ENCODE measurements at regions not wholly inside any gene's neighbourhood (a gene's known extent, or its start where the extent isn't known, plus 50 kb on each side); places are given as distances from the start of the nearest gene placed in this dataset.

- H4K8ac ChIP-seq (replicated peaks; ENCODE audit: insufficient read length, low read depth, low read length), result no peak overlapping the region
- no peak overlapping the region for H2BK120ac ChIP-seq (ENCODE audit: low read depth, low read length, poor library complexity, severe bottlenecking)
- Mint-ChIP-seq H3K27ac (no peak overlapping the region), H3K4me3 (no peak overlapping the region), H3K4me1 (peaks cover 0 to 9% of the 10 kb centered on the region in 2 experiments; a peak in 2 of 4 replicates), H3K36me3 (ENCODE audit: insufficient read depth in 1 of 3, low read depth in 3 of 3) (no peaks in the 10 kb centered on the region), H3K9me3 (no peaks in the 10 kb centered on the region), H3K27me3 (ENCODE audit: low read depth) (no peaks in the 10 kb centered on the region; the same call in 1 of the 2 replicates)
- no peak overlapping the region for H3K23ac ChIP-seq (ENCODE audit: insufficient read length, low read depth, low read length)
- no peak overlapping the region for H3K4ac ChIP-seq (ENCODE audit: low read depth, low read length)
- no peaks in the 10 kb centered on the region for H4K20me1 ChIP-seq (ENCODE audit: control insufficient read depth, insufficient read depth, insufficient read length)
- no peaks in the 10 kb centered on the region for H3K79me2 ChIP-seq (ENCODE audit: insufficient read depth, low read length)
- H3K79me1 ChIP-seq (ENCODE audit: insufficient read depth, low read depth, low read length, poor library complexity, severe bottlenecking), result no peaks in the 10 kb centered on the region
- H3K14ac ChIP-seq (ENCODE audit: insufficient read depth, low read length), result no peak overlapping the region
- no peak overlapping the region for H4K91ac ChIP-seq (ENCODE audit: insufficient read length, low read depth, low read length)
- H2AFZ ChIP-seq (ENCODE audit: low read length), result no peak overlapping the region
- H3T11ph ChIP-seq (ENCODE audit: low read length), result no peak overlapping the region
- H3K23me2 ChIP-seq (ENCODE audit: insufficient read length, low read depth, low read length, poor library complexity, severe bottlenecking), result no peaks in the 10 kb centered on the region
- no peak overlapping the region for H4K5ac ChIP-seq (ENCODE audit: insufficient read length, low read depth, low read length)
- WGBS (ENCODE audit: extremely low coverage, insufficient read length, low lambda C conversion rate), result no CpG with 5 or more reads among the region's 2 CpGs
- no peak overlapping the region for H3K27ac ChIP-seq (ENCODE audit: insufficient read length, low read depth, low read length)
- H3K4me2 ChIP-seq (ENCODE audit: insufficient read depth, insufficient read length, low read length), result no peak overlapping the region
- H3K4me1 ChIP-seq (ENCODE audit: insufficient read depth, low read length), result no peaks in the 10 kb centered on the region; the same call in 1 of the 2 replicates
- H2BK5ac ChIP-seq (ENCODE audit: insufficient read length, low read length), result no peak overlapping the region
- H3K9me3 ChIP-seq (ENCODE audit: control insufficient read depth, low read depth, low read length), result no peaks in the 10 kb centered on the region
- H2BK20ac ChIP-seq (ENCODE audit: low read depth, low read length, poor library complexity, severe bottlenecking), result no peak overlapping the region
- TF ChIP-seq, protein P1, sequence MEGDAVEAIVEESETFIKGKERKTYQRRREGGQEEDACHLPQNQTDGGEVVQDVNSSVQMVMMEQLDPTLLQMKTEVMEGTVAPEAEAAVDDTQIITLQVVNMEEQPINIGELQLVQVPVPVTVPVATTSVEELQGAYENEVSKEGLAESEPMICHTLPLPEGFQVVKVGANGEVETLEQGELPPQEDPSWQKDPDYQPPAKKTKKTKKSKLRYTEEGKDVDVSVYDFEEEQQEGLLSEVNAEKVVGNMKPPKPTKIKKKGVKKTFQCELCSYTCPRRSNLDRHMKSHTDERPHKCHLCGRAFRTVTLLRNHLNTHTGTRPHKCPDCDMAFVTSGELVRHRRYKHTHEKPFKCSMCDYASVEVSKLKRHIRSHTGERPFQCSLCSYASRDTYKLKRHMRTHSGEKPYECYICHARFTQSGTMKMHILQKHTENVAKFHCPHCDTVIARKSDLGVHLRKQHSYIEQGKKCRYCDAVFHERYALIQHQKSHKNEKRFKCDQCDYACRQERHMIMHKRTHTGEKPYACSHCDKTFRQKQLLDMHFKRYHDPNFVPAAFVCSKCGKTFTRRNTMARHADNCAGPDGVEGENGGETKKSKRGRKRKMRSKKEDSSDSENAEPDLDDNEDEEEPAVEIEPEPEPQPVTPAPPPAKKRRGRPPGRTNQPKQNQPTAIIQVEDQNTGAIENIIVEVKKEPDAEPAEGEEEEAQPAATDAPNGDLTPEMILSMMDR (conservative IDR thresholded peaks at IDR 0.05), result no peak
- no peak overlapping the region for H3K56ac ChIP-seq (ENCODE audit: insufficient read length, low read depth, low read length)
- no peak overlapping the region for H2AK5ac ChIP-seq (ENCODE audit: insufficient read length, low read length)
- no peak for DNase-seq
- H2BK15ac ChIP-seq (ENCODE audit: low read depth, low read length), result no peak overlapping the region
- H2BK12ac ChIP-seq (ENCODE audit: insufficient read length, low read depth, low read length), result no peak overlapping the region
- no peaks in the 10 kb centered on the region for H3K27me3 ChIP-seq (ENCODE audit: insufficient read depth, low read length)
- peak overlapping the region; percentile 14 for H3K9ac ChIP-seq (ENCODE audit: extremely low read depth, insufficient read length, low read length)
- no peak overlapping the region for H3K18ac ChIP-seq (ENCODE audit: insufficient read length, low read depth, low read length)
Observed at GRCh38 chr9:28135549-28135948, 562.3 kb upstream of the C9orf72 start.

Measured in H9 (cell line).